Right ventricle myocardium inferior (tissue), 1 donor: ENCODE measurements at regions not wholly inside any gene's neighbourhood (a gene's known extent, or its start where the extent isn't known, plus 50 kb on each side); places are given as distances from the start of the nearest gene placed in this dataset.
"Not testable (repeated sequence)": the region's sequence is repeated elsewhere in the genome, so short reads cannot be mapped to it uniquely, and the experiment has no call there.

Experiments used
- ATAC-seq: fragments of 200-7000 bp; cut with Tn5 transposase; one replicate; pipeline ENCODE4 v1.9.1; 2020; ENCODE audit warnings: mild to moderate bottlenecking, moderate library complexity
- DNase-seq: peaks from one replicate; pipeline ENCODE4 v3.0.0; 2021; ENCODE audit errors: missing footprints
- intact Hi-C: fragments of 100-400 bp; cut with DNase I; formaldehyde crosslinking; loops from one replicate; pipeline ENCODE4 v1.11.0; 2022
- donor health status: DM: no; HTN: yes; CAD: no; lungs with severe emphysema.

DNA sequence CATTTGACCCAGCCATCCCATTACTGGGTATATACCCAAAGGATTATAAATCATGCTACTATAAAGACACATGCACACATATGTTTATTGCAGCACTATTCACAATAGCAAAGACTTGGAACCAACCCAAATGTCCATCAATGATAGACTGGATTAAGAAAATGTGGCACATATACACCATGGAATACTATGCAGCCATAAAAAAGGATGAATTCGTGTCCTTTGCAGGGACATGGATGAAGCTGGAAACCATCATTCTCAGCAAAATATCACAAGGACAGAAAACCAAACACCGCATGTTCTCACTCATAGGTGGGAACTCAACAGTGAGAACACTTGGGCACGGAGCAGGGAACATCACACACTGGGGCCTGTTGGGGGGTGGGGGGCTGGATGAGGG lies 290.0 kb upstream of the HNRNPA3 start:
- intact Hi-C loops, ATAC-seq: not testable (repeated sequence)

GRCh38 chr2:176923205-176923604 lies 289.4 kb upstream of the HNRNPA3 start:
- no peak for ATAC-seq
- intact Hi-C loops: no loop called here
- DNase-seq: no peak

More for the DNA sequence above, 290.0 kb upstream of the HNRNPA3 start:
- DNase-seq: not testable (repeated sequence)

DNA sequence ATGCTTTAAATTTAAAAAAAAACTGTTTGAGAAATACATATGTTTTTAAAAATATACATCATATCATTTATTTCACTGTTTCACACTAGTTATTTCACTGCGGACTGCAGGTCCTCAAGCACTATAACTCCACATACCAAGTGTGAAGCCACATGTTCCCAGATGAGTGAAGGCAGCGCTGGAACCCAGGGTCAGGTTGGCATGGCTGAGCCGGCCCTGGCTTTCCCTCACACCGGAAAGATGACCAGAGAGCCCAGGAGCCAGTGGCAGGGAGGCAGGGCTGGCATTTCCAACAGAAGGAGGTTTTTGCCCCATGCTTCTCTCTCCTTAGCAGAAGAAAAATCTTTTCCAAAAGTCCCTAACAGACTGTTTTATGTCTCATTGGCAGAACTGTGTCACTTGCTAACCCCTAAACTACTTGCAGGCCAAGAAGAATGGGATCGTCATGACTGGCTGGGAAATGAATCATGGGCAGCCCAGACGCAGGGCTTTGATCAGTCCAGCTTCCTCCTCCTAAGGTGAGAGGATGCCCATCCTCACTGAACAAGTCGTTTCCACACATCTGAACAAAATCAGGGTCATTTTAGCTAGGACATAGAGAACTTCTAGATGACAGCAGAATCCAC lies 287.6 kb upstream of the HNRNPA3 start:
- no peak for ATAC-seq
- intact Hi-C loops: no loop called here
- DNase-seq: no peak

GRCh38 chr2:176926453-176926852 lies 286.1 kb upstream of the HNRNPA3 start:
- intact Hi-C loops: no loop called here
- DNase-seq: no peak
- no peak for ATAC-seq

DNA sequence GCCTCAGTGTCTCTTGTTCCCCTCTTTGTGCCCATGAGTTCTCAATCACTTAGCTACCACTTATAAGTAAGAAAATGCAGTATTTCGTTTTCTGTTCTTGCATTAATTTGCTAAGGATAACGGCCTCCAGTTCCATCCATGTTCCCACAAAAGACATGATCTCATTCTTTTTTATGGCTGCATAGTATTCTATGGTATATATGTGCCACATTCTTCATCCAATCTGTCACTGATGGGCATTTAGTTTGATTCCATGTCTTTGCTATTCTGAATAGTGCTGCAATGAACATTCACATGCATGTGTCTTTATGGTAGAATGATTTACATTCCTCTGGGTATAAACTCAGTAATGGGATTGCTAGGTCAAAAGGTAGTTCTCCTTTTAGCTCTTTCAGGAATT lies 283.2 kb upstream of the HNRNPA3 start:
- intact Hi-C loops, DNase-seq, ATAC-seq: not testable (repeated sequence)

- ATAC-seq: no peak
Measured at GRCh38 chr2:176931588-176932563, 280.7 kb upstream of the HNRNPA3 start.

DNA sequence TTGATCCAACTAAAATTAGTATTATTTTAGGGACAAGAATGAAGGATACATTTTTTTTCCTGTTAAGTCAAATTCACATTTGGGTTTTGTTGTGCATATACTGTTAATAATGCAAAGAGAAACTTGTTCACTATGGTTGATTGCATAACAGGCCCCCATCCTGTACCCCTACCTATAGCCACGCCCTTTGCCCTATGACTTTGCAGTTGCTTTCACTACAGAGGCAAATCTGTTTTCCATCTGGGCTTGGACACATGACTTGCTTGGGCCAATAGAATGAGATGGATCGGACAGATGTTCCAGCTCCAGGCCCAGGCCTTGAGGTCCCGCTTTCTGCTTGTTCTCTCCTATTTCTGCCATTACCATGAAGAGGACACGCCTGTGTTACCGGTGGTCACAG lies 278.5 kb upstream of the HNRNPA3 start:
- intact Hi-C loops: no loop called here
- DNase-seq (no peak), ATAC-seq (no peak)

More at GRCh38 chr2:176931588-176932563, 280.7 kb upstream of the HNRNPA3 start:
- DNase-seq: no peak
- intact Hi-C loops: no loop called here

GRCh38 chr2:176934869-176935415 lies 277.7 kb upstream of the HNRNPA3 start:
- ATAC-seq (no peak), DNase-seq (no peak)
- intact Hi-C loops: no loop called here

- intact Hi-C loops: no loop called here
- ATAC-seq (no peak), DNase-seq (no peak)
Measured at GRCh38 chr2:176935543-176936102, 277.0 kb upstream of the HNRNPA3 start.

DNA sequence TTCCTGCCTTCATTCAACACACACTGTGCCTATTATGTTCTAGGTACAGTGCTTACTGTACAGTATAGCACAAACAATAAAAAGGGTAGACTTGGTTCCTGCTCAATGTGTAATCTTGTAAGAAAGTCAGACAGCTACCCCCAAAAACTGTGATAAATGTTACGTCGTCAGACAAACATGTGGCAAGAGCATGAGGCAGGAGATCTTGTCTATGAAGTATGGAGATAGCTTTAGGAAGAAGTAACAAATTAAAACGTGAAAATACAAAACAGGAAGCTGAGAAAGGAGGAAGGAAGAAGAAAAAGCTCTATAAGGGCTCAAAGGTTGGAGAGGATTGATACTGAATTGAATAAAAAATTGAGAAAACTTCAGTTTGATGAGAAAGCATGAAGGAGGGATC lies 276.2 kb upstream of the HNRNPA3 start:
- ATAC-seq: no peak
- no peak for DNase-seq
- intact Hi-C loops: no loop called here

DNA sequence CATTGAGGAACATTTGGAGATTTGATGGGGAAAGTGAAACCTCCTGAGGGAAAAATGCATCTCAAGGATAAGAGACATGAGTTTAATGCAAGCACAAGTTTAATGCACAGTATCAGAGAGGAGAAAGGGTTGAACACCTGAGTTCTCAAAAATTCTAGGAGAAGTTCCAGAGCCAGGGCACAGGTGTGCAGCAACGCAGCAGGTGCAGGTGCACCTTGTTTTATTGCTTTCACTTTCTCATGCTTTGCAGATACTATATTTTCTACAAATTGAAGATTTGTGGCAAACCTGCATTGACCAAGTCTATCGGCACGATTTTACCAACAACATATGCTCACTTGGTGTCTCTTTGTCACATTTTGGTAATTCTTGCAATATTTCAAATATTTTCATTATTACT lies 267.6 kb upstream of the HNRNPA3 start:
- intact Hi-C loops: no loop called here
- DNase-seq: no peak
- no peak for ATAC-seq

DNA sequence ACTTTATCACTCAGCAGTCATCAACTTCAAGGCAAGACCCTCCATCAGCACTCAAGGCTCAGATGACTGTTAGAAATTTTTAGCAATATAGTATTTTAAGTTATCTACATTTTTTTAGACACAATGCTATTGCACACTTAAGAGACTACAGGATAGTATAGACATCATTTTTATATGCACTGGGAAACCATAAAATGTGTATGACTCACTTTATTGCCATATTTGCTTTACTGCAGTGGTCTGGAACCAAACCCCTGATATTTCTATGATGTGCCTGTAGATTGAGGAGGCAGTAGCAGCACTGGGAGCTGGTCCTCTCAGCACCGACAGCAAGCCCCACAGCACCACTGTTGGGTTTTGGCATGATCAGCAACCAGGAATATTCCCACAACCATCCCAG lies 264.8 kb upstream of the HNRNPA3 start:
- no peak for ATAC-seq
- DNase-seq: no peak
- intact Hi-C loops: no loop called here

DNA sequence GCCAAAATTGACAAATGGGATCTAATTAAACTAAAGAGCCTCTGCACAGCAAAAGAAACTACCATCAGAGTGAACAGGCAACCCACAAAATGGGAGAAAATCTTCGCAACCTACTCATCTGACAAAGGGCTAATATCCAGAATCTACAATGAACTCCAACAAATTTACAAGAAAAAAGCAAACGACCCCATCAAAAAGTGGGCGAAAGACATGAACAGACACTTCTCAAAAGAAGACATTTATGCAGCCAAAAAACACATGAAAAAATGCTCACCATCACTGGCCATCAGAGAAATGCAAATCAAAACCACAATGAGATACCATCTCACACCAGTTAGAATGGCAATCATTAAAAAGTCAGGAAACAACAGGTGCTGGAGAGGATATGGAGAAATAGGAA lies 261.4 kb upstream of the HNRNPA3 start:
- ATAC-seq, DNase-seq, intact Hi-C loops: not testable (repeated sequence)

DNA sequence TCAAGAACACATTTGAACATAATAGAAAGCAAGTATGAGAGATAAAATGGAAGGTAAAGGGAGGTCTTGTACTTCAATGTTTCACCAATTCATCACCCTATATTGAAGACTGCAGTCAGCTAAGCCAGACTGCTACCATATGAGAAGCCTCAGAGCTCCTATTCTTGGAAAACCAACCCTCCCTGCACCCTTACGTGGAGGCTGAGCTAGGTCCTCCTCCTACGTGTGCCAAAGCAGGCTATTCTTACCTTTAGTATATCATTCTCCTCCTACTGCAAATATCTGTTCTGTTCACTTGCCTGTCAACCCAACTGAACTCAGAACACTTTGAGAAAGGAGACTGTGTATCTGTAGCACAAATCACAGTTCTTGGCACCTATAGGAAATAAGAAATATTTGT lies 255.8 kb upstream of the HNRNPA3 start:
- intact Hi-C loops: no loop called here
- DNase-seq (no peak), ATAC-seq (no peak)

DNA sequence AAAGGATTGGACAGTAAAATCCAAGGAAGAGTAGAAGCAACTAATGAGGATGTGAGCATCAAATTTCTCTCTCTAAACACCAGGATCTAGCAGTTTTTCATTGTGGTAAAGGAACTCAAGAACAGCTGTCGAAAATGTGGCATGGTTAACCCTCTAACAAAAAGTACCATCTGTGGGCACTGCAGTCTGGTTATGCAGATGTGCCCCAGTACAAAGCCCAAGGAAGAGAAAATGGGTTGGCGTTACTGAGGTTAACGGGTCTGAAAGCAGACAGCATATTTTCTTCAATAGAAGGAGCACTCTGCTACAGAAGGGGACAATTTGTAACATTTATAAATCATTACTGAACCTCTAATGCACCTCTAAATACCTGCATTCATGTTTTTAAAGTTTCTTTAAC lies 253.0 kb upstream of the HNRNPA3 start:
- DNase-seq: no peak
- ATAC-seq: no peak
- intact Hi-C loops: no loop called here

DNA sequence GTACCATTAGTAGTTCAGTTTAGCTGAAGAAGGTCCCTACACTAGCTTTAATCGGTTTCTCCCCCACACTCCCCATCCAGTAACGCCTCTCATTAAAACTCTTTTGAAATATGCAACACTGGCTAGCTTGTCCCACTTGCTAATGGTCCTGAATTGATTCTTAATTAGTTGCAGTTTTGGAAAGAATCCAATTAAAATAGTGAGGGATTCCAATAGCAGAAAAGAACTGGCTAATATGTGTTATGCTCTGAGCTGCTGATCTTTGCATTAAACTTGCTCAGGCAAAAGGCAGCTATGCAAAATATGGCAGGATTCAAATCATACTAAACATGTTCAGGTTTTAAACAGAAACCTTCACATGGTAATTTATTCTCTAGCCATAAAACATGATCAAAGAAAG lies 252.5 kb upstream of the HNRNPA3 start:
- intact Hi-C loops: no loop called here
- ATAC-seq (no peak), DNase-seq (no peak)

- intact Hi-C loops: no loop called here
- no peak for ATAC-seq
- DNase-seq: no peak
Measured at GRCh38 chr2:176960736-176961520, 251.7 kb upstream of the HNRNPA3 start.

GRCh38 chr2:176961775-176962619 lies 250.6 kb upstream of the HNRNPA3 start:
- intact Hi-C loops: no loop called here
- ATAC-seq (no peak), DNase-seq (no peak)
